IPS-15b (cell line): ENCODE measurements at regions not wholly inside any gene's neighbourhood (a gene's known extent, or its start where the extent isn't known, plus 50 kb on each side); places are given as distances from the start of the nearest gene placed in this dataset.

Experiments used
- H3K27me3 ChIP-seq: one replicate; pipeline ENCODE4 v1.6.1; 2013; ENCODE audit warnings: low read length; ENCODE audit not compliant: control insufficient read depth, insufficient read depth
- H3K36me3 ChIP-seq: one replicate; pipeline ENCODE4 v1.6.1; 2013; ENCODE audit warnings: low read length; ENCODE audit not compliant: control insufficient read depth, insufficient read depth
- H3K4me1 ChIP-seq: one replicate; pipeline ENCODE4 v1.6.1; 2013; ENCODE audit warnings: mild to moderate bottlenecking, low read length; ENCODE audit not compliant: control insufficient read depth, insufficient read depth
- H3K4me3 ChIP-seq: one replicate; pipeline ENCODE4 v1.5.1; 2013; ENCODE audit warnings: low read depth, low read length
- H3K9ac ChIP-seq: one replicate; pipeline ENCODE4 v1.6.1; 2013; ENCODE audit warnings: low read depth, mild to moderate bottlenecking, low read length
- H3K9me3 ChIP-seq: one replicate; pipeline ENCODE4 v1.6.1; 2013; ENCODE audit warnings: mild to moderate bottlenecking, low read length; ENCODE audit not compliant: control insufficient read depth, insufficient read depth

- Histone ChIP-seq H3K36me3 (no peaks in the 10 kb centered on the region), H3K4me3 (no peak overlapping the region), H3K9me3 (no peaks in the 10 kb centered on the region), H3K27me3 (no peaks in the 10 kb centered on the region), H3K9ac (no peak overlapping the region), H3K4me1 (no peaks in the 10 kb centered on the region)
These were observed 414.0 kb upstream of the RBFOX1 start for GRCh38 chr16:6918646-6919045.

- no peaks in the 10 kb centered on the region for H3K27me3 ChIP-seq
- H3K36me3 ChIP-seq: no peaks in the 10 kb centered on the region
- no peak overlapping the region for H3K4me3 ChIP-seq
- no peak overlapping the region for H3K9ac ChIP-seq
- H3K4me1 ChIP-seq: no peaks in the 10 kb centered on the region
- H3K9me3 ChIP-seq: no peaks in the 10 kb centered on the region
These were observed 415.7 kb upstream of the RBFOX1 start for GRCh38 chr16:6916946-6917345.

GRCh38 chr16:6913566-6913965 is 419.1 kb upstream of the RBFOX1 start:
- no peaks in the 10 kb centered on the region for H3K4me1 ChIP-seq
- H3K9me3 ChIP-seq: no peaks in the 10 kb centered on the region
- H3K9ac ChIP-seq: no peak overlapping the region
- no peak overlapping the region for H3K4me3 ChIP-seq
- no peaks in the 10 kb centered on the region for H3K27me3 ChIP-seq
- no peaks in the 10 kb centered on the region for H3K36me3 ChIP-seq

GRCh38 chr16:6910301-6910700 is 422.3 kb upstream of the RBFOX1 start:
- H3K9me3 ChIP-seq: no peaks in the 10 kb centered on the region
- no peaks in the 10 kb centered on the region for H3K36me3 ChIP-seq
- no peak overlapping the region for H3K9ac ChIP-seq

GRCh38 chr16:6905601-6906000 is 427.0 kb upstream of the RBFOX1 start:
- no peaks in the 10 kb centered on the region for H3K36me3 ChIP-seq
- H3K4me3 ChIP-seq: no peak overlapping the region
- no peak overlapping the region for H3K9ac ChIP-seq
- no peaks in the 10 kb centered on the region for H3K27me3 ChIP-seq
- no peaks in the 10 kb centered on the region for H3K4me1 ChIP-seq
- H3K9me3 ChIP-seq: no peaks in the 10 kb centered on the region

More at GRCh38 chr16:6910301-6910700, 422.3 kb upstream of the RBFOX1 start:
- no peaks in the 10 kb centered on the region for H3K27me3 ChIP-seq
- no peak overlapping the region for H3K4me3 ChIP-seq
- no peaks in the 10 kb centered on the region for H3K4me1 ChIP-seq

GRCh38 chr16:6903671-6904070 is 429.0 kb upstream of the RBFOX1 start:
- Histone ChIP-seq H3K9me3 (no peaks in the 10 kb centered on the region), H3K27me3 (no peaks in the 10 kb centered on the region), H3K9ac (no peak overlapping the region), H3K4me1 (no peaks in the 10 kb centered on the region), H3K36me3 (no peaks in the 10 kb centered on the region), H3K4me3 (no peak overlapping the region)

- Histone ChIP-seq H3K9me3 (no peaks in the 10 kb centered on the region), H3K36me3 (no peaks in the 10 kb centered on the region), H3K4me3 (no peak overlapping the region), H3K4me1 (no peaks in the 10 kb centered on the region), H3K9ac (no peak overlapping the region), H3K27me3 (no peaks in the 10 kb centered on the region)
These were observed 433.7 kb upstream of the RBFOX1 start for GRCh38 chr16:6898896-6899295.

- H3K9ac ChIP-seq: no peak overlapping the region
- no peaks in the 10 kb centered on the region for H3K36me3 ChIP-seq
- H3K4me3 ChIP-seq: no peak overlapping the region
- H3K4me1 ChIP-seq: no peaks in the 10 kb centered on the region
- H3K27me3 ChIP-seq: no peaks in the 10 kb centered on the region
- no peaks in the 10 kb centered on the region for H3K9me3 ChIP-seq
These were observed 434.7 kb upstream of the RBFOX1 start for GRCh38 chr16:6897876-6898485.

GRCh38 chr16:6892966-6893365 is 439.7 kb upstream of the RBFOX1 start:
- Histone ChIP-seq H3K4me3 (no peak overlapping the region), H3K4me1 (no peaks in the 10 kb centered on the region), H3K36me3 (no peaks in the 10 kb centered on the region), H3K9ac (no peak overlapping the region), H3K27me3 (no peaks in the 10 kb centered on the region), H3K9me3 (no peaks in the 10 kb centered on the region)

- Histone ChIP-seq H3K27me3 (no peaks in the 10 kb centered on the region), H3K36me3 (no peaks in the 10 kb centered on the region), H3K9ac (no peak overlapping the region), H3K9me3 (no peaks in the 10 kb centered on the region), H3K4me3 (no peak overlapping the region), H3K4me1 (no peaks in the 10 kb centered on the region)
These were observed 441.1 kb upstream of the RBFOX1 start for GRCh38 chr16:6891496-6891895.

- H3K9me3 ChIP-seq: no peaks in the 10 kb centered on the region
- no peak overlapping the region for H3K4me3 ChIP-seq
- H3K27me3 ChIP-seq: no peaks in the 10 kb centered on the region
- H3K36me3 ChIP-seq: no peaks in the 10 kb centered on the region
- no peak overlapping the region for H3K9ac ChIP-seq
- H3K4me1 ChIP-seq: no peaks in the 10 kb centered on the region
These were observed 444.1 kb upstream of the RBFOX1 start for GRCh38 chr16:6888531-6888930.

- no peak overlapping the region for H3K9ac ChIP-seq
- no peaks in the 10 kb centered on the region for H3K36me3 ChIP-seq
- H3K4me1 ChIP-seq: no peaks in the 10 kb centered on the region
- no peak overlapping the region for H3K4me3 ChIP-seq
- no peaks in the 10 kb centered on the region for H3K27me3 ChIP-seq
- no peaks in the 10 kb centered on the region for H3K9me3 ChIP-seq
These were observed 448.6 kb upstream of the RBFOX1 start for GRCh38 chr16:6884002-6884401.
